B cell (primary cell): ENCODE measurements at regions not wholly inside any gene's neighbourhood (a gene's known extent, or its start where the extent isn't known, plus 50 kb on each side); places are given as distances from the start of the nearest gene placed in this dataset.

ENCODE experiments used
- ATAC-seq: fragments of 200-7000 bp; cut with Tn5 transposase; one replicate; pipeline ENCODE4 v1.10.0; 2021; ENCODE audit warnings: low read depth, mild to moderate bottlenecking, moderate number of reproducible peaks, moderate library complexity
- CTCF ChIA-PET: fragments of 350-600 bp; sonication (Branson Sonifier 250); formaldehyde crosslinking; loops from one replicate; lab custom pipeline; 2021; ENCODE audit warnings: antibody characterized with exemption, inconsistent platforms; lab: Charles Lee
- POLR2A ChIA-PET: fragments of 350-600 bp; sonication (Branson Sonifier 250); formaldehyde crosslinking; loops from one replicate; lab custom pipeline; 2021; ENCODE audit warnings: antibody characterized with exemption; lab: Charles Lee
- DNase-seq: peaks from one replicate; pipeline ENCODE4 v3.0.0; 2013
- H2AFZ ChIP-seq: 2 replicates; pipeline ENCODE4 v1.6.1; 2012; ENCODE audit warnings: mild to moderate bottlenecking, low read depth, low read length; ENCODE audit not compliant: insufficient read depth, poor library complexity, severe bottlenecking
- H3K27ac ChIP-seq, 2 donors: 1 replicate in 1 of 2; 2 replicates in 1 of 2; pipeline ENCODE4 v1.5.1; 2012 to 2013; ENCODE audit warnings: low read length in 2 of 2, mild to moderate bottlenecking in 2 of 2, moderate library complexity in 1 of 2
- H3K27me3 ChIP-seq, 4 experiments: fragments of 200-600 bp in 1 of 4; sonication (generic) in 1 of 4; replicated peaks in 1 of 4; 1 replicate in 2 of 4; 2 replicates in 2 of 4; pipeline versions ENCODE4 v1.6.1 to v1.7.0; 2013 to 2016; ENCODE audit warnings: low read length in 3 of 4, mild to moderate bottlenecking in 2 of 4, mixed read lengths in 1 of 4, moderate library complexity in 1 of 4; ENCODE audit not compliant: insufficient read depth in 4 of 4, control insufficient read depth in 3 of 4; ENCODE audit errors: control extremely low read depth in 1 of 4
- H3K36me3 ChIP-seq, 2 experiments: replicated peaks in 1 of 2; 1 replicate in 1 of 2; 2 replicates in 1 of 2; pipeline versions ENCODE4 v1.6.1 to v1.7.1; 2013; ENCODE audit warnings: low read length in 1 of 2; ENCODE audit not compliant: insufficient read depth in 2 of 2, control insufficient read depth in 1 of 2; ENCODE audit errors: control extremely low read depth in 1 of 2, extremely low read depth in 1 of 2
- H3K4me1 ChIP-seq, 2 donors: fragments of 200-600 bp in 1 of 2; sonication (generic) in 1 of 2; 1 replicate in 1 of 2; 2 replicates in 1 of 2; pipeline versions ENCODE4 v1.5.1 to v1.6.1; 2013 to 2017; ENCODE audit warnings: low read length in 2 of 2; ENCODE audit not compliant: control insufficient read depth in 2 of 2, insufficient read depth in 2 of 2
- H3K4me2 ChIP-seq: replicated peaks from 2 replicates; pipeline ENCODE3; 2012; ENCODE audit warnings: mild to moderate bottlenecking, low read depth, low read length; ENCODE audit not compliant: poor library complexity, severe bottlenecking
- H3K4me3 ChIP-seq, 5 experiments: fragments of 200-600 bp in 1 of 5; sonication (generic) in 1 of 5; 1 replicate in 3 of 5; 2 replicates in 2 of 5; pipeline versions ENCODE4 v1.5.1 to v1.7.0; 2011 to 2016; ENCODE audit warnings: low read length in 4 of 5, mild to moderate bottlenecking in 4 of 5, low read depth in 2 of 5, control low read depth in 1 of 5, moderate library complexity in 1 of 5; ENCODE audit not compliant: insufficient read depth in 1 of 5; ENCODE audit errors: control extremely low read depth in 1 of 5, extremely low read depth in 1 of 5
- H3K79me2 ChIP-seq: fragments of 200-600 bp; sonication (generic); one replicate; pipeline ENCODE4 v1.6.0; 2016; ENCODE audit warnings: low read length; ENCODE audit not compliant: control insufficient read depth, insufficient read depth
- H3K9ac ChIP-seq: fragments of 200-600 bp; sonication (generic); 2 replicates; pipeline ENCODE4 v1.6.1; 2017; ENCODE audit warnings: mild to moderate bottlenecking, low read length, moderate library complexity
- H3K9me3 ChIP-seq, 3 donors: one replicate each; pipeline versions ENCODE4 v1.6.1 to v1.7.1; 2013; ENCODE audit warnings: low read length in 2 of 3; ENCODE audit not compliant: control insufficient read depth in 2 of 3, insufficient read depth in 1 of 3; ENCODE audit errors: control extremely low read depth in 1 of 3
- H4K20me1 ChIP-seq: 2 replicates; pipeline ENCODE4 v1.6.0; 2012; ENCODE audit warnings: mild to moderate bottlenecking, low read length; ENCODE audit not compliant: insufficient read depth, control insufficient read depth, poor library complexity, severe bottlenecking
- H3K27ac Mint-ChIP-seq: one replicate; pipeline ENCODE4 v1.8.0; 2021; ENCODE audit warnings: mixed read lengths
- H3K27me3 Mint-ChIP-seq: one replicate; pipeline ENCODE4 v1.8.0; 2021; ENCODE audit warnings: mixed read lengths
- H3K4me1 Mint-ChIP-seq: one replicate; pipeline ENCODE4 v1.8.0; 2021; ENCODE audit warnings: mixed read lengths
- H3K4me3 Mint-ChIP-seq: one replicate; pipeline ENCODE4 v1.8.0; 2021; ENCODE audit warnings: mixed read lengths
- H3K9me3 Mint-ChIP-seq: one replicate; pipeline ENCODE4 v1.8.0; 2022; ENCODE audit warnings: mixed read lengths; ENCODE audit not compliant: insufficient read depth
- EZH2 ChIP-seq: IDR thresholded peaks from 2 replicates; pipeline ENCODE4 v1.6.1; 2012; ENCODE audit warnings: borderline replicate concordance, low read depth, mild to moderate bottlenecking, moderate library complexity, low read length; ENCODE audit not compliant: insufficient read depth, poor library complexity, severe bottlenecking
- WGBS: methylation state at CpG from one replicate; pipeline ENCODE4 v1.1.5; 2013; ENCODE audit warnings: missing lambda C conversion rate; ENCODE audit not compliant: insufficient coverage; 5-methylcytosine and 5-hydroxymethylcytosine counted together
- intact Hi-C: fragments of 100-400 bp; cut with micrococcal nuclease; formaldehyde crosslinking; loops from one replicate; pipeline ENCODE4 v1.10.0; 2022
- TF ChIP-seq, protein P1 (sequence below): fragments of 200-600 bp; IDR thresholded peaks from one replicate; pipeline ENCODE4 v1.8.0; 2022; ENCODE audit warnings: antibody characterized with exemption, mild to moderate bottlenecking

DNA sequence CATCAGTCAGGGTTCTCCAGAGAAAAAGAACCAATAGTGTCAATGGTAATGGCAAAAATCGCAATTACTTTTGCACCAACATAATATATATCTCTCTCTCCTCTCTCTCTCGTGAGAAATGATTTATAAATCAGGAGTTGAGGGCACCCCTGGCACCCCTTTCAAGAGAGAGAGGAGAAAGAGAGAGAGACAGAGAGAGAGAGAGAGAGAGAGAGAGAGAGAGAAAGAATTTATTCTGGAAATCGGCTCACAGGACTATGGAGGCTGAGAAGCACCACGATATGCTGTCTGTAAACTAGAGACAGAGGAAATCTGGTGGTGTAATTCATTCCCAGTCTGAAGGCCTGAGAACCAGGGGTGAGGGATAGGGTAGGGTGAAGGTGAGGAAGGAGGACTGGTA is 201.9 kb upstream of the MAP3K7 start:
- H2AFZ ChIP-seq: no peak overlapping the region
- ChIA-PET POLR2A (no interaction called here), CTCF (no interaction called here)
- H3K27me3 Mint-ChIP-seq: peaks cover 3% of the 10 kb centered on the region
- H3K4me3 Mint-ChIP-seq: no peak overlapping the region
- H3K27ac ChIP-seq: no peak overlapping the region
- H4K20me1 ChIP-seq: no peaks in the 10 kb centered on the region
- 85% methylated on average over 2 of the region's 4 CpGs for WGBS
- no peaks in the 10 kb centered on the region for H3K27me3 ChIP-seq
- no peak overlapping the region for H3K9ac ChIP-seq
- no peak overlapping the region for H3K4me2 ChIP-seq
- H3K9me3 Mint-ChIP-seq: no peaks in the 10 kb centered on the region
- H3K36me3 ChIP-seq: no peaks in the 10 kb centered on the region
- ATAC-seq (no peak), DNase-seq (no peak)
- no peak overlapping the region for H3K27ac Mint-ChIP-seq
- TF ChIP-seq EZH2: no peak
- TF ChIP-seq, protein P1, sequence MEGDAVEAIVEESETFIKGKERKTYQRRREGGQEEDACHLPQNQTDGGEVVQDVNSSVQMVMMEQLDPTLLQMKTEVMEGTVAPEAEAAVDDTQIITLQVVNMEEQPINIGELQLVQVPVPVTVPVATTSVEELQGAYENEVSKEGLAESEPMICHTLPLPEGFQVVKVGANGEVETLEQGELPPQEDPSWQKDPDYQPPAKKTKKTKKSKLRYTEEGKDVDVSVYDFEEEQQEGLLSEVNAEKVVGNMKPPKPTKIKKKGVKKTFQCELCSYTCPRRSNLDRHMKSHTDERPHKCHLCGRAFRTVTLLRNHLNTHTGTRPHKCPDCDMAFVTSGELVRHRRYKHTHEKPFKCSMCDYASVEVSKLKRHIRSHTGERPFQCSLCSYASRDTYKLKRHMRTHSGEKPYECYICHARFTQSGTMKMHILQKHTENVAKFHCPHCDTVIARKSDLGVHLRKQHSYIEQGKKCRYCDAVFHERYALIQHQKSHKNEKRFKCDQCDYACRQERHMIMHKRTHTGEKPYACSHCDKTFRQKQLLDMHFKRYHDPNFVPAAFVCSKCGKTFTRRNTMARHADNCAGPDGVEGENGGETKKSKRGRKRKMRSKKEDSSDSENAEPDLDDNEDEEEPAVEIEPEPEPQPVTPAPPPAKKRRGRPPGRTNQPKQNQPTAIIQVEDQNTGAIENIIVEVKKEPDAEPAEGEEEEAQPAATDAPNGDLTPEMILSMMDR: no peak
- intact Hi-C loops: no loop called here
- H3K4me3 ChIP-seq: no peak overlapping the region
- no peaks in the 10 kb centered on the region for H3K9me3 ChIP-seq
- no peaks in the 10 kb centered on the region for H3K79me2 ChIP-seq
- no peaks in the 10 kb centered on the region for H3K4me1 Mint-ChIP-seq
- H3K4me1 ChIP-seq: no peaks in the 10 kb centered on the region

DNA sequence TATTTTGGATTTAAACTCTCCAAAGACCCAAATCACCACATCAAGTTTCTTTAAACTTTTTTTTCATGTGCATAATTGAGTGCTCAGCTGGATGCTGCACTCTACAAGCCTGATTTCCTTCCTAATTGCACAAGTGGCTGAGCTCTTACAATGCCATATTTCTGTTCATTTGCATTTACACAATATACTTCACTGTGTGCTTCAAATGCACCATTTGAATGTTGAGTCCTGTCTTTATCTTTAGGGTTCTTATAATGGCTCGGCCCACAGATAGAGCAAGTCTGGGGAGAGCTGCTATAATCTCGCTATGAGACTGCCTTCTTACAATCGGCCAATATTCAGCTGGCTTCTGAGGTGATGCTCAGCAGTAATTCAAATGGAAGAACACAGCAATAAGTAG is 200.6 kb upstream of the MAP3K7 start:
- no peaks in the 10 kb centered on the region for H3K9me3 Mint-ChIP-seq

More for the DNA sequence above, 200.6 kb upstream of the MAP3K7 start:
- Histone ChIP-seq H3K9me3 (no peaks in the 10 kb centered on the region), H2AFZ (no peak overlapping the region), H3K27me3 (no peaks in the 10 kb centered on the region), H3K9ac (no peak overlapping the region), H3K27ac (no peak overlapping the region), H3K4me1 (no peaks in the 10 kb centered on the region), H3K4me2 (no peak overlapping the region), H3K79me2 (no peaks in the 10 kb centered on the region), H3K36me3 (no peaks in the 10 kb centered on the region), H3K4me3 (no peak overlapping the region), H4K20me1 (no peaks in the 10 kb centered on the region)
- TF ChIP-seq, protein P1: no peak
- no peak for TF ChIP-seq EZH2
- POLR2A ChIA-PET: no interaction called here
- WGBS: 46% methylated on average over 2 of the region's 3 CpGs
- Mint-ChIP-seq H3K27ac (no peak overlapping the region), H3K27me3 (peaks cover 3% of the 10 kb centered on the region), H3K4me1 (no peaks in the 10 kb centered on the region), H3K4me3 (no peak overlapping the region)
- intact Hi-C loops: no loop called here
- ATAC-seq (no peak), DNase-seq (no peak)
- CTCF ChIA-PET: no interaction called here
